GM12872 (cell line): ENCODE measurements at regions not wholly inside any gene's neighbourhood (a gene's known extent, or its start where the extent isn't known, plus 50 kb on each side); places are given as distances from the start of the nearest gene placed in this dataset.

Experiments
- TF ChIP-seq, protein P1 (sequence below): IDR thresholded peaks from 3 replicates; pipeline ENCODE4 v1.5.1; 2011; ENCODE audit warnings: low read depth, mild to moderate bottlenecking, low read length, moderate library complexity; ENCODE audit not compliant: insufficient read depth

DNA sequence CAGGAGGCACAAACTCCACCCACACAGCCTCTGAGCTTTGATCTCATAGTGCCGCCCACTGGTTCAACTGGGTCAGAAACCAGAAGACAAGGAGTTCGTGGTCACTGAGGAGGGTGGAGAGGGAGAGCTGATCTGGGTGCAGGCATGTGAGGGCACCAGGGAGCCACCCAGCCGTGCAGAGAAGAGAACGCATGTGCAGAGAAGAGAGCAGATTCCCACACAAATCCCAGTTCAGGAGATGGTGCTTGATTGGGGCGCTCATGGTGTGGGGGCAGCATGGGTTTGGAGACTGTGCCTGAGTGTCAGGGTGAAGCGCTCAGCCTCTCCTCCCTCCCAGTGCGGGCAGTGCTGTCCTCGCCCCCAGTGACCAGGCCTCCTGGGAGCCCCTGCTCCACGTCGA is 375.2 kb upstream of the MYT1L start:
- TF ChIP-seq, protein P1, sequence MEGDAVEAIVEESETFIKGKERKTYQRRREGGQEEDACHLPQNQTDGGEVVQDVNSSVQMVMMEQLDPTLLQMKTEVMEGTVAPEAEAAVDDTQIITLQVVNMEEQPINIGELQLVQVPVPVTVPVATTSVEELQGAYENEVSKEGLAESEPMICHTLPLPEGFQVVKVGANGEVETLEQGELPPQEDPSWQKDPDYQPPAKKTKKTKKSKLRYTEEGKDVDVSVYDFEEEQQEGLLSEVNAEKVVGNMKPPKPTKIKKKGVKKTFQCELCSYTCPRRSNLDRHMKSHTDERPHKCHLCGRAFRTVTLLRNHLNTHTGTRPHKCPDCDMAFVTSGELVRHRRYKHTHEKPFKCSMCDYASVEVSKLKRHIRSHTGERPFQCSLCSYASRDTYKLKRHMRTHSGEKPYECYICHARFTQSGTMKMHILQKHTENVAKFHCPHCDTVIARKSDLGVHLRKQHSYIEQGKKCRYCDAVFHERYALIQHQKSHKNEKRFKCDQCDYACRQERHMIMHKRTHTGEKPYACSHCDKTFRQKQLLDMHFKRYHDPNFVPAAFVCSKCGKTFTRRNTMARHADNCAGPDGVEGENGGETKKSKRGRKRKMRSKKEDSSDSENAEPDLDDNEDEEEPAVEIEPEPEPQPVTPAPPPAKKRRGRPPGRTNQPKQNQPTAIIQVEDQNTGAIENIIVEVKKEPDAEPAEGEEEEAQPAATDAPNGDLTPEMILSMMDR, result no peak

DNA sequence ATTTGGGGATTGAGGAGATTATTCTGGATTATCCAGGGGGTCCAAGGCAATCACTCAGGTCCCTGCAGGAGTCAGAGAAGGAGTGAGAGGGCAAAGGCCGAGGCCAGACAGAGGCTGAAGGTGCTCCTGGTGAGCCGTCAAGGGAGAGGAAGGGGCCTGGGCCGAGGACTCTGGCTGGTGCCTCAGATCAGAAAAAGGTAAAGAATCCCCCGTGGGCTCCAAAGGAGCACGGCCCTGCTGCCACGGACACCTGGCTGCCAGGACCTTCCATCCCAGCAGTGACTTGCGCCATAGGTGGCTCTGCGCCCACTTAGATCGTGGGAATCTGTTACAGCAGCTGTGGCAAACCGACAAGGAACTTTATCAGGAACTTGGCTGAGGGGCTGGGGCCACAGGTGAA is 374.8 kb upstream of the MYT1L start:
- TF ChIP-seq, protein P1, result no peak

DNA sequence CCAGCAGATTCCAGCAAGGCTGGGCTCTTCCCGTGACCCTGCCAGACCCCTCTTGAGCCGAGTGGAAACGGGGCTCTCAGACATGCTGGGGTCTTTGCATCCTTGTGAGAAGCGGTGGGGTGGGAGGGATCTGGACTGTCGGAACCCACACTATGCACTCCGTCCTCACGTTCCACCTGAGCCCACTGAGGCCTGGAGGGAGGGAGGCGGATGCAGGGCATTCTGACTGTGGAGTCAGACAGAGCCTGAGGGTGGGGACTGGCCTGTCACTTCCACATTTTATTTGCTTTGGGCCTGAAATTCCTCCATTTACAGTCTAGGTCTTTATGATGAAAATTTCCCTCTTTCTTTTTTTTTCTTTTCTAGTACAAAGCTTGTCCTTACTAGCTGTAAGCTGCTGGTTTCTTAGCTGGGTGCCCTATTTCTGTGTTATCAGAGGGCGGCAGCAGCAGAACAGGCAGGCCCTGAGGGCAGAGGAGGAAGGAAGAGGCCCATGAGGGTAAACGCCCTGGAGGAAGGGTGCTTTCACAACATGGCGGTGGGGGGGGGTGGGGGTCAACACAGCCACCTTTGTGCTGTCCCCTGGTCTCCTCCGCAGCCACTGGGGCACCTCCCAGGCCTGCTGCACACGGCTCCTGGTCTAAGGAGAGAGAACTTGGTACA is 373.5 kb upstream of the MYT1L start:
- TF ChIP-seq, protein P1, result no peak

DNA sequence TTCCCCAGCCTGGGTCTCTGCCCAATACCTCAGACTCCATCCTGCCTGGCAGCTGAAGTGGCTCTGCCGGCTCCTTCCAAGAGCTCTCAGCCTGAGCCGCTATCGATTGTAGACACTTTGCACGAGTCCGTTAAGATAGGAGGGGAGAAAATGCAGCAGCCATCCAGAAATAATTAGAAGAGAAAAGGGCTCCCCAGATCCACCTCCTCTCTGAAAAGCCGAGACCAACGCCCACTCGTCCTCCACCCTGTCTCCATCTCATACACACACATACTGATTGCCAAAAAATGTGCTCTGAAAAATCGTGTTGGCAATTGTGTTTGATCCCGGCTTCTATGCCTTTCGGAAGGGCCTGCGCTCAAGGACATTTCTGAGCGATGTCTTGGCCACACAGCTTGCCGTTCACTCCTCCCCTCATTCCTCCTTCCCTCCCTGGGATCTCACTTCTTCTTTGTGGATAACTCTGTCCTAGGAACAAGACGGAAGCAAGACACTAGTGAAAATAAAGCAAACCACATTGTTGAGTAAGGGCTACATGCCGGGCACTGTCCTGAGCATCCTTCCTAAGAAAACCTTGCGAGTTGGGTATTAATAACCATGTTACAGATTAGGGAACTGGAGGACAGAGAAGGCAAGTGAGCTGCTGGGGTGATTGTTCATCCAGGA is 372.8 kb upstream of the MYT1L start:
- TF ChIP-seq, protein P1, result no peak

DNA sequence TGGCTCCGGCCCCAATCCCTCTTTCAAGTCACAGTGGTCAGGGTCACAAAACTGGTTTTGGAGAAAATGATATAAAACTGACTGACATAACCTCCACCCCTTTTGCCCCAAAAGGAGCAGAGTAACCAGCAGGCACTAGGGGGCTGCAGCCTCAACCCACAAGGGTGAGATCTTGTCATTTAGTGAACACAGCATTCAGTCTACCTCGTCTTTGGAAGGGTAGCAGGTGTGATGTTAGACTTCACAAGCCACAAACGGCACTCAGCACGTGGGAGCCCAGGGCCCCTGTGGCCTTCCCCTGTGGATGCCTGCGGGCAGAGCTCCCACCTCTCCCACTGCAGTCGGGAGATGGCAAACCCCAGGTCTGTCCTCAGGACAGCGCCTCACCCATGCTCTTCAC is 372.1 kb upstream of the MYT1L start:
- TF ChIP-seq, protein P1, result no peak

DNA sequence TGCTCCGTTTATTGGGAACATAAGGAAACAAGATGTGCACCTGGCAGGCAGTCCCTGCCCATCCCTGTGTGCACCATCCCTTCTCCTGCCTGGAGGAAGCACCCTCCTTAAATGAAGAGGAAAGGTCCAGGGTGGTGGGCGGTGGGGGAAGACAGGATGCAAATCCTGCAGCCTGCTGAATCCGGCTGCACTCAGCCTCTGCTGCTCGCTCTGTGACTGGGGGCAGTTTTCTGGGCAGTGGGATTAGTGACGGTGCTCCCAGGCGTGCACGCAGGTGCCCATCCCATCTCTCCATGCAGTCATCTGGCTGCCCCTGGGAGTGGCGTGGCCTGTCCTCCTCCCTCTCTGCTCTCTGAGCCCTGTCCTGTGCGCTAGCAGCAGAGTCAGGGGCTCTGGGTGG is 371.3 kb upstream of the MYT1L start:
- TF ChIP-seq, protein P1, result no peak

DNA sequence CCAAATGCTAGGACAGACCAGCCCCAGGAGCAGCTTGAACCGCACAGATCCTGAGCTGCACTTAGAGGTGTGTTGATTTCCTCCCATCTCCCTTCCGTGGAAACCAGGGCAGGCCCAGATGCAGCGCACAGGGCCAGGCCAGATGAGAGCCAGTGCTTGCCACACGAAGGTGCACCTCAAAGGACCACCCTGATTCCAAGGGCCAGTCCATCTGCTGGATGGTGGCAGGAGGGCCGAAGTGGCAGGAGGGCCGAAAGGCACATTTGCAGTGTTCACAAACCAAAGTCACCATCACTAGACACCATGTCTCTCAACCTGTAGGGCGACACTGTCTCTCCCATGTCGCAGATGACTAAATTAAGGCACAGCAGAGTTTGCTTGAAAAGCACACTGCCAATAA is 370.7 kb upstream of the MYT1L start:
- TF ChIP-seq, protein P1, result no peak
